Mesothelial cell of epicardium (in vitro differentiated cells): ENCODE measurements at regions not wholly inside any gene's neighbourhood (a gene's known extent, or its start where the extent isn't known, plus 50 kb on each side); places are given as distances from the start of the nearest gene placed in this dataset.

Experiments used
- DNase-seq, 2 experiments: peaks; one replicate each; pipeline ENCODE4 v3.0.0; 2021; ENCODE audit warnings: low spot score in 2 of 2; ENCODE audit not compliant: unreplicated experiment in 2 of 2
- H3K27ac Mint-ChIP-seq: 2 replicates; pipeline ENCODE4 v1.8.0; 2021; ENCODE audit warnings: mixed read lengths
- H3K27me3 Mint-ChIP-seq: 2 replicates; pipeline ENCODE4 v1.8.0; 2021; ENCODE audit warnings: low read depth, mixed read lengths
- H3K36me3 Mint-ChIP-seq: 2 replicates; pipeline ENCODE4 v1.8.0; 2021; ENCODE audit warnings: mixed read lengths
- H3K4me1 Mint-ChIP-seq: 2 replicates; pipeline ENCODE4 v1.8.0; 2021; ENCODE audit warnings: mixed read lengths
- H3K4me3 Mint-ChIP-seq: 2 replicates; pipeline ENCODE4 v1.8.0; 2021; ENCODE audit warnings: mild to moderate bottlenecking, moderate library complexity, mixed read lengths
- H3K9me3 Mint-ChIP-seq: 2 replicates; pipeline ENCODE4 v1.8.0; 2021; ENCODE audit warnings: mixed read lengths
- CTCF ChIP-seq: fragments of 200-600 bp; sonication (generic); IDR thresholded peaks from one replicate; pipeline ENCODE4 v1.5.0; 2021; ENCODE audit warnings: antibody characterized with exemption; ENCODE audit not compliant: unreplicated experiment

GRCh38 chr2:55106148-55106547 lies 55.9 kb upstream of the RTN4 start:
- H3K9me3 Mint-ChIP-seq: no peaks in the 10 kb centered on the region

GRCh38 chr2:55105456-55105855 lies 55.2 kb upstream of the RTN4 start:
- Mint-ChIP-seq H3K4me1 (peaks cover 4% of the 10 kb centered on the region), H3K36me3 (no peaks in the 10 kb centered on the region), H3K27me3 (no peaks in the 10 kb centered on the region), H3K27ac (no peak overlapping the region), H3K9me3 (no peaks in the 10 kb centered on the region), H3K4me3 (no peak overlapping the region)
- no peak for TF ChIP-seq CTCF
- no peak for DNase-seq

More at GRCh38 chr2:55106148-55106547, 55.9 kb upstream of the RTN4 start:
- no peak overlapping the region for H3K27ac Mint-ChIP-seq
- no peak for TF ChIP-seq CTCF
- H3K4me3 Mint-ChIP-seq: no peak overlapping the region
- H3K27me3 Mint-ChIP-seq: no peaks in the 10 kb centered on the region
- peaks cover 6% of the 10 kb centered on the region for H3K4me1 Mint-ChIP-seq
- no peak for DNase-seq
- no peaks in the 10 kb centered on the region for H3K36me3 Mint-ChIP-seq

- H3K27ac Mint-ChIP-seq: no peak overlapping the region
- no peaks in the 10 kb centered on the region for H3K36me3 Mint-ChIP-seq
These were observed 52.8 kb upstream of the RTN4 start for GRCh38 chr2:55103046-55103445.

GRCh38 chr2:55102056-55102812 lies 52.0 kb upstream of the RTN4 start:
- Mint-ChIP-seq H3K36me3 (no peaks in the 10 kb centered on the region), H3K4me1 (peaks cover 4% of the 10 kb centered on the region), H3K4me3 (no peak overlapping the region), H3K27ac (no peak overlapping the region), H3K27me3 (no peaks in the 10 kb centered on the region), H3K9me3 (no peaks in the 10 kb centered on the region)
- DNase-seq: no peak
- TF ChIP-seq CTCF: no peak

More at GRCh38 chr2:55103046-55103445, 52.8 kb upstream of the RTN4 start:
- no peak for DNase-seq
- peaks cover 4% of the 10 kb centered on the region for H3K4me1 Mint-ChIP-seq
- no peak for TF ChIP-seq CTCF
- no peak overlapping the region for H3K4me3 Mint-ChIP-seq
- H3K27me3 Mint-ChIP-seq: no peaks in the 10 kb centered on the region
- H3K9me3 Mint-ChIP-seq: no peaks in the 10 kb centered on the region

DNA sequence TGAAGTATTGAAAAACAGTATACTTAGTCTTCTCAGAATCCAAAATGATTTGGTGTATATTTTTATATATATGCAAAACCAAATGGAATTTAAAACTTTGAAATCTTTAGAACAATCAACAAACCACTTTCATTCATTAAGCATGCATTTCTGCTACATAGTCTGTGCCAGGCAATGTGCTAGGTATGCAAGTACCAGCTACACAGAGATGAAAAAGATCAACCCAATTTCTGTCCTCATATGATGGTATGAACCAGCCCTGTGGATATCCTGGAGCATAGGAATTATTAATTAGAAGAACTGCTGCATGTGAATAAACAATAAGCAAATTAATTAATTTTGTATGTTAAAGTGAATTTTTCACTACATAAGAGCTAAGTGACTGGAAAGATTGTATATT lies 51.2 kb upstream of the RTN4 start:
- Mint-ChIP-seq H3K27ac (no peak overlapping the region), H3K9me3 (no peaks in the 10 kb centered on the region), H3K27me3 (no peaks in the 10 kb centered on the region), H3K4me3 (no peak overlapping the region), H3K36me3 (no peaks in the 10 kb centered on the region), H3K4me1 (peaks cover 4% of the 10 kb centered on the region)
- no peak for DNase-seq
- no peak for TF ChIP-seq CTCF
